Keratinocyte (primary cell): ENCODE measurements at regions not wholly inside any gene's neighbourhood (a gene's known extent, or its start where the extent isn't known, plus 50 kb on each side); places are given as distances from the start of the nearest gene placed in this dataset.

ENCODE experiments used
- DNase-seq: peaks from one replicate; pipeline ENCODE4 v3.0.0-alpha.2; 2011; ENCODE audit warnings: low read depth, missing footprints, low spot score
- FAIRE-seq: peaks from 2 replicates; lab custom pipeline; 2011; peaks lifted over from hg19 to GRCh38; lab: Jason Lieb, UNC
- H2AFZ ChIP-seq: 2 replicates; pipeline ENCODE4 v1.6.0; 2012; ENCODE audit warnings: low read length, control low read depth, inconsistent platforms; ENCODE audit not compliant: control insufficient read depth
- H3K27ac ChIP-seq: 2 replicates; pipeline ENCODE4 v1.5.1; 2011; ENCODE audit warnings: low read length; ENCODE audit not compliant: control insufficient read depth, insufficient read depth
- H3K27me3 ChIP-seq: 3 replicates; pipeline ENCODE4 v1.6.0; 2011; ENCODE audit warnings: low read length; ENCODE audit not compliant: control insufficient read depth, insufficient read depth; ENCODE audit errors: extremely low read depth
- H3K36me3 ChIP-seq, 2 experiments: 2 replicates in 1 of 2; 3 replicates in 1 of 2; pipeline ENCODE4 v1.5.1; 2011; ENCODE audit warnings: low read length in 2 of 2, mild to moderate bottlenecking in 1 of 2; ENCODE audit not compliant: control insufficient read depth in 2 of 2, insufficient read depth in 2 of 2; ENCODE audit errors: extremely low read depth in 1 of 2
- H3K4me1 ChIP-seq: 3 replicates; pipeline ENCODE4 v1.5.1; 2011; ENCODE audit warnings: low read length; ENCODE audit not compliant: control insufficient read depth, insufficient read depth; ENCODE audit errors: extremely low read depth
- H3K4me2 ChIP-seq: 3 replicates; pipeline ENCODE4 v1.6.0; 2011; ENCODE audit warnings: low read depth, low read length; ENCODE audit not compliant: control insufficient read depth, insufficient read depth; ENCODE audit errors: extremely low read depth
- H3K4me3 ChIP-seq, 3 experiments: fragments of 200-600 bp in 1 of 3; sonication (generic) in 1 of 3; 2 replicates in 2 of 3; 3 replicates in 1 of 3; pipeline ENCODE4 v1.5.1; 2011 to 2016; ENCODE audit warnings: low read length in 3 of 3, mild to moderate bottlenecking in 3 of 3, control low read depth in 2 of 3, inconsistent platforms in 1 of 3, low read depth in 1 of 3, mixed read lengths in 1 of 3, mixed run types in 1 of 3, moderate library complexity in 1 of 3; ENCODE audit not compliant: control insufficient read depth in 2 of 3, insufficient read depth in 2 of 3; ENCODE audit errors: extremely low read depth in 1 of 3
- H3K79me2 ChIP-seq: 2 replicates; pipeline ENCODE4 v1.6.0; 2012; ENCODE audit warnings: low read length; ENCODE audit not compliant: control insufficient read depth, insufficient read depth
- H3K9ac ChIP-seq: 3 replicates; pipeline ENCODE4 v1.6.0; 2011; ENCODE audit warnings: low read length; ENCODE audit not compliant: control insufficient read depth, insufficient read depth; ENCODE audit errors: extremely low read depth
- H3K9me1 ChIP-seq: 3 replicates; pipeline ENCODE4 v1.6.0; 2011; ENCODE audit warnings: low read length; ENCODE audit not compliant: control insufficient read depth, insufficient read depth; ENCODE audit errors: extremely low read depth
- H3K9me3 ChIP-seq: 2 replicates; pipeline ENCODE4 v1.5.1; 2012; ENCODE audit warnings: low read depth, low read length; ENCODE audit not compliant: control insufficient read depth
- H4K20me1 ChIP-seq: 3 replicates; pipeline ENCODE4 v1.6.0; 2011; ENCODE audit warnings: low read length; ENCODE audit not compliant: control insufficient read depth, insufficient read depth; ENCODE audit errors: extremely low read depth
- CTCF ChIP-seq, 3 experiments: IDR thresholded peaks in 1 of 3; conservative IDR thresholded peaks in 1 of 3; optimal IDR thresholded peaks in 1 of 3; 2 replicates in 2 of 3; 3 replicates in 1 of 3; pipeline versions ENCODE3 to v1.5.1; 2011; ENCODE audit warnings: low read length in 3 of 3, mild to moderate bottlenecking in 3 of 3, moderate library complexity in 2 of 3, control low read depth in 1 of 3, inconsistent platforms in 1 of 3; ENCODE audit not compliant: insufficient read depth in 2 of 3; ENCODE audit errors: extremely low read depth in 1 of 3
- EZH2 ChIP-seq: IDR thresholded peaks from one replicate; pipeline ENCODE4 v1.6.1; 2012; ENCODE audit warnings: inconsistent platforms, mild to moderate bottlenecking, low read length, moderate library complexity
- dilution Hi-C: fragments of 300-500 bp; cut with MboI; formaldehyde crosslinking; loops from one replicate; pipeline ENCODE4 v1.7.0; 2020; ENCODE audit warnings: low sequenced_read_pairs; ENCODE audit not compliant: extremely low pct_ligation_motif_present

DNA sequence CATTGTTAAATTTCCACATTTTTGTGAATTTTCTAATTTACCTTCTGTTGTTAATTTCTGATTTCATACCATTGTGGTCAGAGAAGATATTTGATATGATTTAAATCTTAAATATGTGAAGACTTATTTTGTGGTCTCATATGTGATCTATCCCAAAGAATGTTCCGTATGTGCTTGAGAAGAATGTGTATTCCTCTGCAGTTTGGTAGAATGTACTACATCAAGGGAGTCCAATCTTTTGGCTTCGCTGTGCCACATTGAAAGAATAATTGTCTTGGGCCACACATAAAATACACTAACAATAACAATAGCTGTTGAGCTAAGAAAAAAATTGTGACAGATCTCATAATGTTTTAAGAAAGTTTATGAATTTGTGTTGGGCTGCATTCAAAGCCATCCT is 140.7 kb upstream of the PRNP start:
- H3K9me3 ChIP-seq: peaks cover 4% of the 10 kb centered on the region
- no peak overlapping the region for H3K4me2 ChIP-seq
- DNase-seq: no peak
- dilution Hi-C loops: no loop called here
- no peaks in the 10 kb centered on the region for H4K20me1 ChIP-seq
- no peak overlapping the region for H3K4me3 ChIP-seq
- no peaks in the 10 kb centered on the region for H3K36me3 ChIP-seq
- H3K4me1 ChIP-seq: peaks cover 27% of the 10 kb centered on the region
- TF ChIP-seq CTCF (optimal IDR thresholded peaks at IDR 0.05 in 1 of 3, IDR thresholded peaks at IDR 0.05 in 1 of 3, conservative IDR thresholded peaks at IDR 0.05 in 1 of 3; ENCODE audit: extremely low read depth in 1 of 3, insufficient read depth in 2 of 3, low read length in 3 of 3): no peak
- no peak for TF ChIP-seq EZH2
- no peak overlapping the region for H3K9ac ChIP-seq
- no peak overlapping the region for H2AFZ ChIP-seq
- no peaks in the 10 kb centered on the region for H3K27me3 ChIP-seq
- FAIRE-seq: no peak
- H3K79me2 ChIP-seq: no peaks in the 10 kb centered on the region
- no peaks in the 10 kb centered on the region for H3K9me1 ChIP-seq
- H3K27ac ChIP-seq: no peak overlapping the region

DNA sequence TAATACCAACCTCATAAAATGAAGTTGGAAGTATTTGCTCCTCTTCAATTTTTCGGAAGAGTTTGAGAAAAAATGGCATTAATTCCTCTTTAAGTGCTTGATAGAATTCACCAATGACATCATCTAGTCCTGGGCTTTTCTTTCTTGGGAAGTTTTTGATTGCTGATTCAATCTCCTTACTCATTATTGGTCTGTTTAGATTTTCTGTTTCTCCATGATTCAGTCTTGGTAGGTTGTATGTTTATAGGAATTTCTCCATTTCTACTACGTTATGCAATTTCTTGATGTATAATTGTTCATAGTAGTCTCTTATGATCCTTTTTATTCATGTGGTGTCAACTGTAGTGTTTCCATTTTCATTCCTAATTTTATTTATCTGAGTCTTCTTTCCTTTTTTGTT is 141.5 kb upstream of the PRNP start:
- Histone ChIP-seq H3K4me1 (peaks cover 25% of the 10 kb centered on the region), H3K9me1 (no peaks in the 10 kb centered on the region), H3K36me3 (no peaks in the 10 kb centered on the region), H3K9me3 (peaks cover 4% of the 10 kb centered on the region), H3K4me3 (no peak overlapping the region), H3K27me3 (no peaks in the 10 kb centered on the region), H3K27ac (no peak overlapping the region), H2AFZ (no peak overlapping the region), H3K4me2 (no peak overlapping the region), H3K9ac (no peak overlapping the region), H4K20me1 (no peaks in the 10 kb centered on the region), H3K79me2 (no peaks in the 10 kb centered on the region)
- DNase-seq (no peak), FAIRE-seq (no peak)
- TF ChIP-seq CTCF (optimal IDR thresholded peaks at IDR 0.05 in 1 of 3, IDR thresholded peaks at IDR 0.05 in 1 of 3, conservative IDR thresholded peaks at IDR 0.05 in 1 of 3; ENCODE audit: extremely low read depth in 1 of 3, insufficient read depth in 2 of 3, low read length in 3 of 3) (no peak), EZH2 (no peak)
- dilution Hi-C loops: no loop called here
